ENCODE measurements at regions not wholly inside any gene's neighbourhood (a gene's known extent, or its start where the extent isn't known, plus 50 kb on each side); places are given as distances from the start of the nearest gene placed in this dataset.

- TF ChIP-seq CTCF (IDR thresholded peaks at IDR 0.05) (no peak), POLR2A (IDR thresholded peaks at IDR 0.05) (no peak)
Measured at GRCh38 chr1:222275729-222276465, 272.0 kb downstream of the HHIPL2 start.

Measured in stomach (tissue), 4 donors.